PC-9 (cell line): ENCODE measurements at regions not wholly inside any gene's neighbourhood (a gene's known extent, or its start where the extent isn't known, plus 50 kb on each side); places are given as distances from the start of the nearest gene placed in this dataset.

ENCODE experiments used
- BruUV-seq: library from RNA; stranded (reverse); fragments of 400-500 nt; replicated peaks from 2 replicates; lab custom pipeline; 2021; lab: Mats Ljungman, UMichigan
- CTCF ChIA-PET: fragments of 300-600 bp; sonication (Branson Sonifier 250); formaldehyde crosslinking; loops from one replicate; lab custom pipeline; 2022; ENCODE audit warnings: antibody characterized with exemption; lab: Charles Lee
- POLR2A ChIA-PET: fragments of 300-600 bp; sonication (Branson Sonifier 250); formaldehyde crosslinking; loops from one replicate; lab custom pipeline; 2022; ENCODE audit warnings: antibody characterized with exemption; ENCODE audit not compliant: unreplicated experiment; lab: Charles Lee
- DNase-seq, 2 experiments: peaks; one replicate each; pipeline versions ENCODE4 v3.0.0 to v3.0.0-alpha.2; 2015 to 2022; ENCODE audit warnings: mixed read lengths in 1 of 2
- H2AFZ ChIP-seq: fragments of 200-600 bp; sonication (generic); 2 replicates; pipeline ENCODE4 v1.8.1; 2017; ENCODE audit warnings: antibody characterized with exemption
- H3F3A ChIP-seq: fragments of 200-600 bp; sonication (generic); 2 replicates; pipeline ENCODE4 v1.8.1; 2017; ENCODE audit warnings: antibody characterized with exemption, mild to moderate bottlenecking, low read depth; ENCODE audit not compliant: insufficient read depth
- H3K27ac ChIP-seq: fragments of 200-600 bp; sonication (generic); 2 replicates; pipeline ENCODE4 v1.6.1; 2016; ENCODE audit warnings: mixed run types
- H3K27me3 ChIP-seq: fragments of 200-600 bp; sonication (generic); 2 replicates; pipeline ENCODE4 v1.6.1; 2016; ENCODE audit warnings: low read depth, mixed run types; ENCODE audit not compliant: insufficient read depth
- H3K36me3 ChIP-seq: fragments of 200-600 bp; sonication (generic); 2 replicates; pipeline ENCODE4 v1.6.1; 2016; ENCODE audit warnings: low read depth, mixed run types
- H3K4me1 ChIP-seq: fragments of 200-600 bp; sonication (generic); replicated peaks from 2 replicates; pipeline ENCODE4 v1.6.1; 2016; ENCODE audit warnings: mixed run types; ENCODE audit not compliant: insufficient read depth
- H3K4me2 ChIP-seq: fragments of 200-600 bp; sonication (generic); 2 replicates; pipeline ENCODE4 v1.6.1; 2017; ENCODE audit warnings: mixed run types
- H3K4me3 ChIP-seq: fragments of 200-600 bp; sonication (generic); 2 replicates; pipeline ENCODE4 v1.6.1; 2016; ENCODE audit warnings: mixed run types
- H3K79me2 ChIP-seq: fragments of 200-600 bp; sonication (generic); 2 replicates; pipeline ENCODE4 v1.6.1; 2017; ENCODE audit warnings: low read depth, mixed run types
- H3K9me2 ChIP-seq: fragments of 200-600 bp; sonication (generic); 2 replicates; pipeline ENCODE4 v1.8.1; 2017; ENCODE audit warnings: mild to moderate bottlenecking; ENCODE audit not compliant: insufficient read depth
- H3K9me3 ChIP-seq: fragments of 200-600 bp; sonication (generic); 2 replicates; pipeline ENCODE4 v1.8.1; 2016; ENCODE audit warnings: low read depth; ENCODE audit not compliant: insufficient read depth
- H4K20me1 ChIP-seq: fragments of 200-600 bp; sonication (generic); 2 replicates; pipeline ENCODE4 v1.8.1; 2017; ENCODE audit not compliant: insufficient read depth
- EZH2 ChIP-seq: fragments of 200-600 bp; sonication (generic); IDR thresholded peaks from 2 replicates; pipeline ENCODE4 v1.8.0; 2017; ENCODE audit warnings: antibody characterized with exemption, low read depth
- intact Hi-C: fragments of 100-400 bp; cut with micrococcal nuclease; formaldehyde crosslinking; loops from one replicate; pipeline ENCODE4 v1.10.0; 2022; ENCODE audit not compliant: unreplicated experiment
- TF ChIP-seq, protein P1 (sequence below): fragments of 200-600 bp; sonication (generic); conservative IDR thresholded peaks from 2 replicates; pipeline ENCODE4 v1.6.1; 2017; ENCODE audit warnings: mixed run types, antibody characterized with exemption, mild to moderate bottlenecking, moderate library complexity

DNA sequence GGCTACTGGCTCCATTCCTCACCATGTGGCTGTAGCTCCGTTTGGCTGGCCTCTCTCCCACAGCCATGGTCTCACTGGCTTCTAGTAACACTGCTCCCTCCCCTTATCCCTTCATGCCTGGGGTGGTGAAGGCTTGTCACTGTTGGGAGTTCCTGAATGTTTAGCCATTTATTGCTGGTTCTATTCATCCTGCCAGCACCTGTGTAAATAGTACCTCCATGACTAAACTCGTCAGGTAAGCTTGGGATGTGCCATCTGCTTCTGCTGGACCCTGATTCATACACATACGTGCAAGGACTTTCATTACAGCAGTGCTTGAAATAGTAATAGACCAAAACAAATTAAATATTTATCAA lies 61.6 kb downstream of the CCDC71L start:
- no peaks in the 10 kb centered on the region for H3K79me2 ChIP-seq
- no peaks in the 10 kb centered on the region for H3K27me3 ChIP-seq
- no TSS peak for BruUV-seq
- H4K20me1 ChIP-seq, result no peaks in the 10 kb centered on the region
- H2AFZ ChIP-seq, result peak overlapping the region; percentile 77
- no peaks in the 10 kb centered on the region for H3K36me3 ChIP-seq
- POLR2A ChIA-PET, result interaction anchor here (0.6 to 0.7 kb wide), 2 partner anchors 176 to 255 kb away, joined by 3 read pairs; no protein-coding TSS in a partner anchor
- no peaks in the 10 kb centered on the region for H3K9me2 ChIP-seq
- no peak overlapping the region for H3K4me3 ChIP-seq
- H3K9me3 ChIP-seq, result no peaks in the 10 kb centered on the region
- H3K4me1 ChIP-seq, result no peaks in the 10 kb centered on the region; the same call in 1 of the 2 replicates
- H3K27ac ChIP-seq, result no peak overlapping the region
- CTCF ChIA-PET, result interaction anchor here (0.9 kb wide), 1 partner anchor 60 kb away, joined by 4 read pairs; no protein-coding TSS in a partner anchor
- H3K4me2 ChIP-seq, result peak overlapping the region; percentile 71; the same call in 1 of the 2 replicates
- TF ChIP-seq, protein P1, sequence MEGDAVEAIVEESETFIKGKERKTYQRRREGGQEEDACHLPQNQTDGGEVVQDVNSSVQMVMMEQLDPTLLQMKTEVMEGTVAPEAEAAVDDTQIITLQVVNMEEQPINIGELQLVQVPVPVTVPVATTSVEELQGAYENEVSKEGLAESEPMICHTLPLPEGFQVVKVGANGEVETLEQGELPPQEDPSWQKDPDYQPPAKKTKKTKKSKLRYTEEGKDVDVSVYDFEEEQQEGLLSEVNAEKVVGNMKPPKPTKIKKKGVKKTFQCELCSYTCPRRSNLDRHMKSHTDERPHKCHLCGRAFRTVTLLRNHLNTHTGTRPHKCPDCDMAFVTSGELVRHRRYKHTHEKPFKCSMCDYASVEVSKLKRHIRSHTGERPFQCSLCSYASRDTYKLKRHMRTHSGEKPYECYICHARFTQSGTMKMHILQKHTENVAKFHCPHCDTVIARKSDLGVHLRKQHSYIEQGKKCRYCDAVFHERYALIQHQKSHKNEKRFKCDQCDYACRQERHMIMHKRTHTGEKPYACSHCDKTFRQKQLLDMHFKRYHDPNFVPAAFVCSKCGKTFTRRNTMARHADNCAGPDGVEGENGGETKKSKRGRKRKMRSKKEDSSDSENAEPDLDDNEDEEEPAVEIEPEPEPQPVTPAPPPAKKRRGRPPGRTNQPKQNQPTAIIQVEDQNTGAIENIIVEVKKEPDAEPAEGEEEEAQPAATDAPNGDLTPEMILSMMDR, result no peak
- TF ChIP-seq EZH2, result no peak
- H3F3A ChIP-seq, result no peaks in the 10 kb centered on the region
- no peak for DNase-seq
- intact Hi-C loops, result no loop called here

DNA sequence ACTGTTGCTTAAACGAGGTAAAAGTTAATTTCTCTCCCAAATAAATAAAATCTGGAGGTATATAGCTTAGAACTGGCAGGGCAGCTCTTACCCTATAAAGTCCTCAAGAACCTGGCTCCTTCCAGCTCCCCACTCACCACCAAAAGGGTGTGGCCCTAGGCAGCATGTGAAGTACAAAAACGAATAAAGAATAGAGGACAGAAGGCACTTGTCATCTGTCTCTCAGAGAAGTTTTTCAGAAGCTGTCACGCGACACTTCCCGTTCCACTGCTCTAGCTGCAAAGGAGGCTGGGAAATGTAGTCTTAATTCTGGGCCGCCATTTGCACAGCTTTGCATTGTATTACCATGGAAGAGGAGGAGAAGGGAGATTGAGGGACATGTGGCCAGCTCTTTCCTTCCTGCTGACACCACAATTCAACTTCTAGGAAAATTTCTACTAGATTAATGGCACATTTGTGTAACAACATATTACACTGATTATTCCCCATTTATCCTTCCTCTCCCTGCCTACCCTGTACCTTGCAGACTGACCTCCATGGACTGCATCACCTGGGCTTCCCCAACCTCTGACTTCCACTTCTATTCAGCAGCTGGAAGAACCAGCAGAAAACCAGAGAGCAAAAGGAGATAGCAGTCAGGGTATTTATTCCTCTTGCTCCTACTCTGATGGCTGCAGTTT lies 62.2 kb downstream of the CCDC71L start:
- DNase-seq, result peak; percentile 40 to 50
- H2AFZ ChIP-seq, result peak overlapping the region; percentile 77
- ChIA-PET CTCF (interaction anchor here (0.9 kb wide), 1 partner anchor 61 kb away, joined by 4 read pairs; no protein-coding TSS in a partner anchor), POLR2A (interaction anchor here (0.7 kb wide), 1 partner anchor 177 kb away, joined by 3 read pairs; no protein-coding TSS in a partner anchor)
- no peaks in the 10 kb centered on the region for H3K9me3 ChIP-seq
- peak overlapping the region; percentile 71 for H3K4me2 ChIP-seq
- H3K79me2 ChIP-seq, result no peaks in the 10 kb centered on the region
- no peaks in the 10 kb centered on the region for H3K27me3 ChIP-seq
- no peaks in the 10 kb centered on the region for H3K36me3 ChIP-seq
- no peak overlapping the region for H3K27ac ChIP-seq
- H3F3A ChIP-seq, result no peaks in the 10 kb centered on the region
- H4K20me1 ChIP-seq, result no peaks in the 10 kb centered on the region
- no TSS peak for BruUV-seq
- peak overlapping the region; percentile 45; the same call in 1 of the 2 replicates for H3K4me3 ChIP-seq
- H3K9me2 ChIP-seq, result no peaks in the 10 kb centered on the region
- TF ChIP-seq, protein P1, result no peak
- TF ChIP-seq EZH2, result no peak
- no peaks in the 10 kb centered on the region; the same call in 1 of the 2 replicates for H3K4me1 ChIP-seq
- intact Hi-C loops, result no loop called here

DNA sequence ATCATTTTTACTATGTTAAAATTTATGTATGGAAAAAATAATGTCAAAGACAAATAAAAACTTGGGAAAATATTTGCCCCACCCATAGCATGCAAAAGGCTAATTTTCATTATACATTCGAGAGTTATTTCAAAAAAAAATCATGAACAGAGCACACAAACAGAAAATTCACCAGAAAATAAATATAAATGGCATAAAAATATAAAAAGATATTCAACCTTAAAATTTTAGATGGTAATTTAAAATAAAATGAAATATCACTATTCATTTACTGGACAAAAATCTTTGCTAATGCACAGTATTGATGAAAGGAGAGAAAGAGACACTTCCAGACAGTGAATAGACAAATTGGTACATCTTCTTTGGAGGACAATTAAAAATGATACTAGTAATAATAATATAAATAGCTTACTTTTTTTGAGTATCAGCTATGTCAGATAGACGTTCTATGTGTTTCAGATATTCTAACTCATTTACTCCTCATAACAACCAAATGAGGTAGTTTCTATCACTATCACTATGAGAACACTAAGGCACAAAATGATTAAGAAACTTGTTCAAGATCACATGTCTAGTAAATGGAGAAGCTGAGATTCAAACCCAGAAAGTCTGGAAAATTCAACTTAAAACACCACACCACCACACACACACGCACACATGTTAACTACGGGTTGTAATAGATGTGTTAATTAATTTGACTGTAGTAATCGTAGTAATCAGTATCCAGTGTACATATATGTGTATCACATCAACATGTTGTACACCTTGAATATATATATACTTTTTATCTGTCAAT lies 63.0 kb downstream of the CCDC71L start:
- H3K4me1 ChIP-seq, result no peaks in the 10 kb centered on the region; the same call in 1 of the 2 replicates
- H3K27me3 ChIP-seq, result no peaks in the 10 kb centered on the region
- ChIA-PET POLR2A (interaction anchor here (0.5 kb wide), 1 partner anchor 182 kb away, joined by 6 read pairs; no protein-coding TSS in a partner anchor), CTCF (interaction anchor here (0.6 kb wide), 1 partner anchor 532 kb away, joined by 5 read pairs; no protein-coding TSS in a partner anchor)
- H3K4me3 ChIP-seq, result no peak overlapping the region
- DNase-seq, result no peak
- H3K9me2 ChIP-seq, result no peaks in the 10 kb centered on the region
- H4K20me1 ChIP-seq, result no peaks in the 10 kb centered on the region
- no peak overlapping the region for H2AFZ ChIP-seq
- no peaks in the 10 kb centered on the region for H3K79me2 ChIP-seq
- no peaks in the 10 kb centered on the region for H3F3A ChIP-seq
- intact Hi-C loops, result no loop called here
- no peaks in the 10 kb centered on the region for H3K9me3 ChIP-seq
- H3K36me3 ChIP-seq, result no peaks in the 10 kb centered on the region
- no TSS peak for BruUV-seq
- TF ChIP-seq, protein P1, result no peak
- H3K4me2 ChIP-seq, result peak overlapping the region; percentile 71; the same call in 1 of the 2 replicates
- no peak overlapping the region for H3K27ac ChIP-seq
